IMR-90 (cell line): ENCODE measurements at regions not wholly inside any gene's neighbourhood (a gene's known extent, or its start where the extent isn't known, plus 50 kb on each side); places are given as distances from the start of the nearest gene placed in this dataset.

Experiments
- ATAC-seq: fragments of 200-7000 bp; cut with Tn5 transposase; 2 replicates; pipeline ENCODE4 v1.9.1; 2020; ENCODE audit warnings: low read depth, mild to moderate bottlenecking, moderate library complexity
- BruUV-seq: library from RNA; stranded (reverse); fragments of 400-500 nt; replicated peaks from 2 replicates; lab custom pipeline; 2021; lab: Mats Ljungman, UMichigan
- CTCF ChIA-PET: fragments of 300-600 bp; formaldehyde crosslinking; extraction: SDS; loops from one replicate; lab custom pipeline; 2021; ENCODE audit warnings: antibody characterized with exemption; lab: Yijun Ruan, JAX
- POLR2A ChIA-PET: fragments of 300-600 bp; sonication (Branson Sonifier 250); formaldehyde crosslinking; loops from one replicate; lab custom pipeline; 2022; ENCODE audit warnings: antibody characterized with exemption; ENCODE audit not compliant: unreplicated experiment; lab: Charles Lee
- DNase-seq: peaks from one replicate; pipeline ENCODE4 v3.0.0; 2013
- H2AFZ ChIP-seq: replicated peaks from 2 replicates; pipeline ENCODE3; 2013; ENCODE audit warnings: low read length, mild to moderate bottlenecking; ENCODE audit not compliant: poor library complexity
- H2AK5ac ChIP-seq: 2 replicates; pipeline ENCODE4 v1.6.1; 2013; ENCODE audit warnings: low read depth, low read length, inconsistent platforms
- H2AK9ac ChIP-seq: replicated peaks from 2 replicates; pipeline ENCODE3; 2013; ENCODE audit warnings: mild to moderate bottlenecking, low read depth, low read length, moderate library complexity; ENCODE audit not compliant: poor library complexity
- H2BK120ac ChIP-seq: 2 replicates; pipeline ENCODE4 v1.6.1; 2013; ENCODE audit warnings: low read depth, low read length, inconsistent platforms
- H2BK15ac ChIP-seq: 3 replicates; pipeline ENCODE4 v1.6.1; 2013; ENCODE audit warnings: low read depth, low read length, inconsistent platforms
- H2BK20ac ChIP-seq: 2 replicates; pipeline ENCODE4 v1.6.1; 2013; ENCODE audit warnings: low read depth, mild to moderate bottlenecking, inconsistent platforms, low read length, moderate library complexity
- H2BK5ac ChIP-seq: 2 replicates; pipeline ENCODE4 v1.6.1; 2013; ENCODE audit warnings: mild to moderate bottlenecking, low read depth, low read length, inconsistent platforms; ENCODE audit not compliant: poor library complexity, severe bottlenecking
- H3K14ac ChIP-seq: replicated peaks from 2 replicates; pipeline ENCODE4 v1.6.1; 2013; ENCODE audit warnings: low read depth, low read length, inconsistent platforms
- H3K18ac ChIP-seq: 2 replicates; pipeline ENCODE4 v1.6.1; 2013; ENCODE audit warnings: low read depth, low read length, control low read depth
- H3K23ac ChIP-seq: 2 replicates; pipeline ENCODE4 v1.6.1; 2013; ENCODE audit warnings: low read depth, low read length, inconsistent platforms
- H3K27ac ChIP-seq: 2 replicates; pipeline ENCODE4 v1.5.1; 2013; ENCODE audit warnings: mild to moderate bottlenecking, control low read depth, low read length; ENCODE audit not compliant: insufficient read depth
- H3K27me3 ChIP-seq: 2 replicates; pipeline ENCODE4 v1.6.1; 2013; ENCODE audit warnings: low read length; ENCODE audit not compliant: control insufficient read depth, insufficient read depth
- H3K36me3 ChIP-seq: 2 replicates; pipeline ENCODE4 v1.6.1; 2013; ENCODE audit warnings: low read length, mixed read lengths; ENCODE audit not compliant: control insufficient read depth, insufficient read depth
- H3K4ac ChIP-seq: 2 replicates; pipeline ENCODE4 v1.6.1; 2013; ENCODE audit warnings: low read depth, low read length, inconsistent platforms
- H3K4me1 ChIP-seq: 2 replicates; pipeline ENCODE4 v1.6.1; 2013; ENCODE audit warnings: low read length, mixed read lengths; ENCODE audit not compliant: control insufficient read depth, insufficient read depth
- H3K4me2 ChIP-seq: 2 replicates; pipeline ENCODE4 v1.6.1; 2013; ENCODE audit warnings: low read depth, mild to moderate bottlenecking, control low read depth, low read length, moderate library complexity
- H3K4me3 ChIP-seq: 2 replicates; pipeline ENCODE4 v1.5.1; 2013; ENCODE audit warnings: low read depth, mild to moderate bottlenecking, control low read depth, low read length, moderate library complexity; ENCODE audit not compliant: insufficient read depth
- H3K56ac ChIP-seq: 2 replicates; pipeline ENCODE4 v1.6.1; 2013; ENCODE audit warnings: low read length, inconsistent platforms; ENCODE audit not compliant: insufficient read depth; ENCODE audit errors: extremely low read depth
- H3K79me1 ChIP-seq, 2 experiments: 2 replicates each; pipeline ENCODE4 v1.6.1; 2013; ENCODE audit warnings: low read length in 2 of 2, inconsistent platforms in 1 of 2, low read depth in 1 of 2
- H3K9ac ChIP-seq: 2 replicates; pipeline ENCODE4 v1.6.1; 2013; ENCODE audit warnings: low read depth, low read length, control low read depth
- H3K9me1 ChIP-seq: 2 replicates; pipeline ENCODE4 v1.6.1; 2013; ENCODE audit warnings: low read length, inconsistent platforms; ENCODE audit not compliant: insufficient read depth
- H3K9me3 ChIP-seq: 2 replicates; pipeline ENCODE4 v1.6.1; 2013; ENCODE audit warnings: low read length; ENCODE audit not compliant: control insufficient read depth, insufficient read depth
- H4K20me1 ChIP-seq: 2 replicates; pipeline ENCODE4 v1.6.1; 2013; ENCODE audit warnings: low read length, inconsistent platforms; ENCODE audit not compliant: insufficient read depth
- H4K5ac ChIP-seq: 2 replicates; pipeline ENCODE4 v1.6.1; 2013; ENCODE audit warnings: mild to moderate bottlenecking, low read depth, low read length, control low read depth
- H4K8ac ChIP-seq, 2 experiments: 2 replicates each; pipeline ENCODE4 v1.6.1; 2013; ENCODE audit warnings: low read depth in 2 of 2, low read length in 2 of 2, control low read depth in 1 of 2, inconsistent platforms in 1 of 2
- H4K91ac ChIP-seq: 2 replicates; pipeline ENCODE4 v1.6.1; 2013; ENCODE audit warnings: low read depth, low read length, inconsistent platforms; ENCODE audit not compliant: insufficient read depth
- BHLHE40 ChIP-seq: fragments of 150-350 bp; IDR thresholded peaks from 2 replicates; pipeline ENCODE4 v1.6.1; 2016; ENCODE audit warnings: mild to moderate bottlenecking, low read depth, low read length
- CEBPB ChIP-seq: IDR thresholded peaks from 2 replicates; pipeline ENCODE4 v1.6.1; 2012; ENCODE audit warnings: low read depth, low read length, improper control_type of control experiment
- CHD1 ChIP-seq: IDR thresholded peaks from 2 replicates; pipeline ENCODE4 v1.6.1; 2012; ENCODE audit warnings: low read depth, low read length, improper control_type of control experiment
- FOS ChIP-seq: fragments of 150-350 bp; IDR thresholded peaks from 2 replicates; pipeline ENCODE4 v1.6.1; 2016; ENCODE audit warnings: low read depth, low read length
- MAFK ChIP-seq: IDR thresholded peaks from 2 replicates; pipeline ENCODE4 v1.6.1; 2012; ENCODE audit warnings: low read depth, low read length, improper control_type of control experiment
- MAZ ChIP-seq: IDR thresholded peaks from 2 replicates; pipeline ENCODE4 v1.6.1; 2012; ENCODE audit warnings: low read depth, mild to moderate bottlenecking, low read length, improper control_type of control experiment, moderate library complexity, borderline replicate concordance
- MXI1 ChIP-seq: IDR thresholded peaks from 2 replicates; pipeline ENCODE4 v1.6.1; 2012; ENCODE audit warnings: low read depth, mild to moderate bottlenecking, low read length, moderate library complexity, borderline replicate concordance
- NFE2L2 ChIP-seq: fragments of 150-350 bp; IDR thresholded peaks from 2 replicates; pipeline ENCODE4 v1.6.1; 2016; ENCODE audit warnings: low read depth, mild to moderate bottlenecking, low read length
- RAD21 ChIP-seq: IDR thresholded peaks from 2 replicates; pipeline ENCODE4 v1.6.1; 2012; ENCODE audit warnings: low read length, improper control_type of control experiment
- RFX5 ChIP-seq: IDR thresholded peaks from 2 replicates; pipeline ENCODE4 v1.8.0; 2012; ENCODE audit warnings: low read depth, mild to moderate bottlenecking, low read length, moderate library complexity
- SMC3 ChIP-seq: fragments of 150-350 bp; IDR thresholded peaks from 2 replicates; pipeline ENCODE4 v1.6.1; 2016; ENCODE audit warnings: low read depth, mild to moderate bottlenecking, antibody characterized with exemption, low read length, moderate library complexity
- WGBS, 2 experiments: methylation state at CpG; one replicate each; pipeline versions ENCODE4 v1.1.5 to v1.1.7; 2013; ENCODE audit warnings: missing lambda C conversion rate in 2 of 2; ENCODE audit not compliant: insufficient read length in 1 of 2; ENCODE audit errors: extremely low coverage in 2 of 2; 5-methylcytosine and 5-hydroxymethylcytosine counted together
- dilution Hi-C: fragments of 300-500 bp; cut with HindIII; formaldehyde crosslinking; loops from one replicate; pipeline ENCODE4 v1.14.3; 2018; ENCODE audit warnings: low sequenced_read_pairs; ENCODE audit not compliant: unreplicated experiment
- in situ Hi-C: fragments of 300-500 bp; cut with MboI; formaldehyde crosslinking; loops from 3 replicates; pipeline ENCODE4 v1.14.3; 2019; ENCODE audit warnings: low sequenced_read_pairs, inconsistent platforms, mixed read lengths
- intact Hi-C: fragments of 100-400 bp; cut with micrococcal nuclease; formaldehyde crosslinking; loops from 2 replicates; pipeline ENCODE4 v1.10.0; 2022
- TF ChIP-seq, protein P1 (sequence below): fragments of 150-350 bp; IDR thresholded peaks from 2 replicates; pipeline ENCODE4 v1.6.1; 2016; ENCODE audit warnings: low read depth, mild to moderate bottlenecking, low read length, moderate library complexity, borderline replicate concordance
- TF ChIP-seq, protein P2 (sequence below): conservative IDR thresholded peaks from 2 replicates; pipeline ENCODE4 v1.5.1; 2012; ENCODE audit warnings: mild to moderate bottlenecking, low read depth, low read length, improper control_type of control experiment
- TF ChIP-seq, protein P3 (sequence below): fragments of 150-350 bp; IDR thresholded peaks from 2 replicates; pipeline ENCODE4 v1.6.1; 2017; ENCODE audit warnings: mild to moderate bottlenecking, antibody characterized with exemption, low read length, low read depth

DNA sequence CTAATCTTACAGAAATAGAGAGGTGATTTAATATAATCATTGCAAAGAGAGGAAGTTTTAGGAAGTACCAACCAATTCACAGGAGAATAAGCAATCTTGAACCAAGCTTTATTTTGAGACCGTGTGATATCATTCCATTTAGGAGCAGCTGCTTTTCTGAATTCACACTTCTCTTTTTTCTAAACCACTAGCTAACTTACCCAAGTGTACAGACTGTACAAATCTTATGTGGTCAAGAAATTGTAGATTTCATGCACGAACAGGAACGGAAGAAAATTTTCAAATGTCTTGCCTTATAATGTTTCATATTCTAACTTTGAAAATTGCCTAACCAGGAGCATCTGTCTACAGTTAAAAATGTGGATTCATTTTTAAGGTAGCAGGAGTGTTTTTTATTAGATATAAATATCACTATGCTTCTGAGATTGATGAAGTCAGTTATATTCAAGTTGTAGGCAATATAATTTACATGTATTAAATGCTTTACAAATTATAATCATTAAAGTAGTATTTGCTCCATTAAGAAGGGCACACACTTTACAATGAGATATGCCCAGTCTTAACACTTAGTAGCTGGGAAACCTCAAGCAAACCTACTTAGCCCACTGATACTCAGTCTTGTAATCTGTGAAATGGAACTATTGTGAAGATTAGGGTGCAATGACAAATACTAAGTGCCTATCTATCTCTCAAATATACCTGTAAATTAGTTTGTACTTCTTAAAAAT is 86.7 kb upstream of the FOXN2 start:
- no TSS peak for BruUV-seq
- H3K4me3 ChIP-seq, result no peak overlapping the region
- ChIA-PET CTCF (no interaction called here), POLR2A (no interaction called here)
- H4K91ac ChIP-seq, result no peak overlapping the region
- dilution Hi-C loops (no loop called here), intact Hi-C loops (no loop called here), in situ Hi-C loops (no loop called here)
- no peak overlapping the region for H3K4ac ChIP-seq
- H3K27ac ChIP-seq, result no peak overlapping the region
- H3K56ac ChIP-seq, result no peak overlapping the region
- H2AK5ac ChIP-seq, result no peak overlapping the region
- H2AFZ ChIP-seq, result no peak overlapping the region
- no peaks in the 10 kb centered on the region for H3K4me1 ChIP-seq
- no peaks in the 10 kb centered on the region for H4K20me1 ChIP-seq
- no peak overlapping the region for H2BK120ac ChIP-seq
- H2BK20ac ChIP-seq, result no peak overlapping the region
- no peaks in the 10 kb centered on the region for H3K79me1 ChIP-seq
- H3K27me3 ChIP-seq, result no peaks in the 10 kb centered on the region; the same call in 1 of the 2 replicates
- H3K4me2 ChIP-seq, result no peak overlapping the region
- no peak for ATAC-seq
- no peak overlapping the region for H2BK5ac ChIP-seq
- no peaks in the 10 kb centered on the region for H3K9me1 ChIP-seq
- no peak overlapping the region for H2AK9ac ChIP-seq
- no peak overlapping the region for H3K23ac ChIP-seq
- DNase-seq, result no peak
- H4K5ac ChIP-seq, result no peak overlapping the region
- no peak overlapping the region for H2BK15ac ChIP-seq
- no peak overlapping the region for H3K14ac ChIP-seq
- no peak overlapping the region for H3K9ac ChIP-seq
- H4K8ac ChIP-seq, result no peak overlapping the region
- no peaks in the 10 kb centered on the region for H3K9me3 ChIP-seq
- no peaks in the 10 kb centered on the region for H3K36me3 ChIP-seq
- H3K18ac ChIP-seq, result no peak overlapping the region
- no peak for TF ChIP-seq MAZ
- no peak for TF ChIP-seq RFX5
- no peak for TF ChIP-seq NFE2L2
- no peak for TF ChIP-seq CHD1
- TF ChIP-seq, protein P1, sequence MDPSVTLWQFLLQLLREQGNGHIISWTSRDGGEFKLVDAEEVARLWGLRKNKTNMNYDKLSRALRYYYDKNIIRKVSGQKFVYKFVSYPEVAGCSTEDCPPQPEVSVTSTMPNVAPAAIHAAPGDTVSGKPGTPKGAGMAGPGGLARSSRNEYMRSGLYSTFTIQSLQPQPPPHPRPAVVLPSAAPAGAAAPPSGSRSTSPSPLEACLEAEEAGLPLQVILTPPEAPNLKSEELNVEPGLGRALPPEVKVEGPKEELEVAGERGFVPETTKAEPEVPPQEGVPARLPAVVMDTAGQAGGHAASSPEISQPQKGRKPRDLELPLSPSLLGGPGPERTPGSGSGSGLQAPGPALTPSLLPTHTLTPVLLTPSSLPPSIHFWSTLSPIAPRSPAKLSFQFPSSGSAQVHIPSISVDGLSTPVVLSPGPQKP, result no peak
- no peak for TF ChIP-seq CEBPB
- no peak for TF ChIP-seq FOS
- TF ChIP-seq, protein P2, sequence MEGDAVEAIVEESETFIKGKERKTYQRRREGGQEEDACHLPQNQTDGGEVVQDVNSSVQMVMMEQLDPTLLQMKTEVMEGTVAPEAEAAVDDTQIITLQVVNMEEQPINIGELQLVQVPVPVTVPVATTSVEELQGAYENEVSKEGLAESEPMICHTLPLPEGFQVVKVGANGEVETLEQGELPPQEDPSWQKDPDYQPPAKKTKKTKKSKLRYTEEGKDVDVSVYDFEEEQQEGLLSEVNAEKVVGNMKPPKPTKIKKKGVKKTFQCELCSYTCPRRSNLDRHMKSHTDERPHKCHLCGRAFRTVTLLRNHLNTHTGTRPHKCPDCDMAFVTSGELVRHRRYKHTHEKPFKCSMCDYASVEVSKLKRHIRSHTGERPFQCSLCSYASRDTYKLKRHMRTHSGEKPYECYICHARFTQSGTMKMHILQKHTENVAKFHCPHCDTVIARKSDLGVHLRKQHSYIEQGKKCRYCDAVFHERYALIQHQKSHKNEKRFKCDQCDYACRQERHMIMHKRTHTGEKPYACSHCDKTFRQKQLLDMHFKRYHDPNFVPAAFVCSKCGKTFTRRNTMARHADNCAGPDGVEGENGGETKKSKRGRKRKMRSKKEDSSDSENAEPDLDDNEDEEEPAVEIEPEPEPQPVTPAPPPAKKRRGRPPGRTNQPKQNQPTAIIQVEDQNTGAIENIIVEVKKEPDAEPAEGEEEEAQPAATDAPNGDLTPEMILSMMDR, result no peak
- no peak for TF ChIP-seq MAFK
- no peak for TF ChIP-seq BHLHE40
- TF ChIP-seq, protein P3, sequence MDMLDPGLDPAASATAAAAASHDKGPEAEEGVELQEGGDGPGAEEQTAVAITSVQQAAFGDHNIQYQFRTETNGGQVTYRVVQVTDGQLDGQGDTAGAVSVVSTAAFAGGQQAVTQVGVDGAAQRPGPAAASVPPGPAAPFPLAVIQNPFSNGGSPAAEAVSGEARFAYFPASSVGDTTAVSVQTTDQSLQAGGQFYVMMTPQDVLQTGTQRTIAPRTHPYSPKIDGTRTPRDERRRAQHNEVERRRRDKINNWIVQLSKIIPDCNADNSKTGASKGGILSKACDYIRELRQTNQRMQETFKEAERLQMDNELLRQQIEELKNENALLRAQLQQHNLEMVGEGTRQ, result no peak
- no peak for TF ChIP-seq SMC3
- no peak for TF ChIP-seq MXI1
- TF ChIP-seq RAD21, result no peak
- WGBS, 2 experiments, result no CpG with 5 or more reads among the region's 3 CpGs
